ENCODE measurements at regions not wholly inside any gene's neighbourhood (a gene's known extent, or its start where the extent isn't known, plus 50 kb on each side); places are given as distances from the start of the nearest gene placed in this dataset.

GRCh38 chr2:104746858-104747257 lies 107.1 kb upstream of the POU3F3 start:
- H3K9ac ChIP-seq (ENCODE audit: low read length): no peak overlapping the region
- no peaks in the 10 kb centered on the region for H3K9me3 ChIP-seq (ENCODE audit: insufficient read depth, low read length)
- H2AFZ ChIP-seq (ENCODE audit: low read depth, low read length, severe bottlenecking): no peak overlapping the region
- no peaks in the 10 kb centered on the region for H3K79me2 ChIP-seq (ENCODE audit: insufficient read depth, low read length)
- no peaks in the 10 kb centered on the region for H3K27me3 ChIP-seq (ENCODE audit: low read length)
- H3K4me2 ChIP-seq (ENCODE audit: low read depth, low read length, poor library complexity, severe bottlenecking): no peak overlapping the region
- H4K20me1 ChIP-seq (ENCODE audit: low read depth, low read length): no peaks in the 10 kb centered on the region
- no peaks in the 10 kb centered on the region for H3K36me3 ChIP-seq (ENCODE audit: low read length)
- TF ChIP-seq EZH2phosphoT487 (conservative IDR thresholded peaks at IDR 0.05; ENCODE audit: low read length) (no peak), CTCF (IDR thresholded peaks at IDR 0.05; ENCODE audit: insufficient read depth, low read length, poor library complexity, severe bottlenecking) (no peak)
- H3K27ac ChIP-seq (ENCODE audit: low read depth, low read length): no peak overlapping the region
- no peaks in the 10 kb centered on the region for H3K9me2 ChIP-seq (replicated peaks; ENCODE audit: insufficient read depth, low read length)
- no peak overlapping the region for H3K4me3 ChIP-seq (ENCODE audit: insufficient read depth, low read length, poor library complexity, severe bottlenecking)
- no peaks in the 10 kb centered on the region for H3F3A ChIP-seq (ENCODE audit: insufficient read depth)

GRCh38 chr2:104749856-104750460 lies 104.0 kb upstream of the POU3F3 start:
- H3K27ac ChIP-seq (ENCODE audit: low read depth, low read length): no peak overlapping the region

GRCh38 chr2:104752504-104752903 lies 101.4 kb upstream of the POU3F3 start:
- Histone ChIP-seq H3K36me3 (ENCODE audit: low read length) (no peaks in the 10 kb centered on the region), H3F3A (ENCODE audit: insufficient read depth) (no peaks in the 10 kb centered on the region), H3K79me2 (ENCODE audit: insufficient read depth, low read length) (no peaks in the 10 kb centered on the region), H4K20me1 (ENCODE audit: low read depth, low read length) (no peaks in the 10 kb centered on the region), H3K27me3 (ENCODE audit: low read length) (no peaks in the 10 kb centered on the region), H3K9ac (ENCODE audit: low read length) (no peak overlapping the region), H3K27ac (ENCODE audit: low read depth, low read length) (no peak overlapping the region), H2AFZ (ENCODE audit: low read depth, low read length, severe bottlenecking) (no peak overlapping the region), H3K4me2 (ENCODE audit: low read depth, low read length, poor library complexity, severe bottlenecking) (no peak overlapping the region), H3K9me3 (ENCODE audit: insufficient read depth, low read length) (no peaks in the 10 kb centered on the region), H3K4me3 (ENCODE audit: insufficient read depth, low read length, poor library complexity, severe bottlenecking) (no peak overlapping the region), H3K9me2 (replicated peaks; ENCODE audit: insufficient read depth, low read length) (no peaks in the 10 kb centered on the region)
- TF ChIP-seq EZH2phosphoT487 (conservative IDR thresholded peaks at IDR 0.05; ENCODE audit: low read length) (no peak), CTCF (IDR thresholded peaks at IDR 0.05; ENCODE audit: insufficient read depth, low read length, poor library complexity, severe bottlenecking) (no peak)

More at GRCh38 chr2:104749856-104750460, 104.0 kb upstream of the POU3F3 start:
- no peaks in the 10 kb centered on the region for H3K9me3 ChIP-seq (ENCODE audit: insufficient read depth, low read length)
- no peaks in the 10 kb centered on the region for H3F3A ChIP-seq (ENCODE audit: insufficient read depth)
- no peaks in the 10 kb centered on the region for H3K27me3 ChIP-seq (ENCODE audit: low read length)
- TF ChIP-seq CTCF (IDR thresholded peaks at IDR 0.05; ENCODE audit: insufficient read depth, low read length, poor library complexity, severe bottlenecking) (no peak), EZH2phosphoT487 (conservative IDR thresholded peaks at IDR 0.05; ENCODE audit: low read length) (no peak)
- no peaks in the 10 kb centered on the region for H3K9me2 ChIP-seq (replicated peaks; ENCODE audit: insufficient read depth, low read length)
- H4K20me1 ChIP-seq (ENCODE audit: low read depth, low read length): no peaks in the 10 kb centered on the region
- no peak overlapping the region for H3K4me2 ChIP-seq (ENCODE audit: low read depth, low read length, poor library complexity, severe bottlenecking)
- no peaks in the 10 kb centered on the region for H3K36me3 ChIP-seq (ENCODE audit: low read length)
- H3K9ac ChIP-seq (ENCODE audit: low read length): no peak overlapping the region
- no peak overlapping the region for H3K4me3 ChIP-seq (ENCODE audit: insufficient read depth, low read length, poor library complexity, severe bottlenecking)
- H2AFZ ChIP-seq (ENCODE audit: low read depth, low read length, severe bottlenecking): no peak overlapping the region
- H3K79me2 ChIP-seq (ENCODE audit: insufficient read depth, low read length): no peaks in the 10 kb centered on the region
